Activated naive CD4-positive, alpha-beta T cell treated with anti-CD3 and anti-CD28 coated beads for 36 hours (primary cell): ENCODE measurements at regions not wholly inside any gene's neighbourhood (a gene's known extent, or its start where the extent isn't known, plus 50 kb on each side); places are given as distances from the start of the nearest gene placed in this dataset.

Source experiments
- CTCF ChIA-PET: fragments of 350-600 bp; sonication (Branson Sonifier 250); formaldehyde crosslinking; loops from one replicate; lab custom pipeline; 2021; ENCODE audit warnings: antibody characterized with exemption; lab: Charles Lee
- DNase-seq: peaks from one replicate; pipeline ENCODE4 v3.0.0-alpha.2; 2020
- H3K27ac Mint-ChIP-seq: one replicate; pipeline ENCODE4 v1.8.0; 2021; ENCODE audit warnings: mild to moderate bottlenecking, mixed read lengths
- H3K27me3 Mint-ChIP-seq: one replicate; pipeline ENCODE4 v1.8.0; 2021; ENCODE audit warnings: low read depth, mixed read lengths
- H3K36me3 Mint-ChIP-seq: one replicate; pipeline ENCODE4 v1.8.0; 2021; ENCODE audit warnings: low read depth, mixed read lengths
- H3K4me1 Mint-ChIP-seq: one replicate; pipeline ENCODE4 v1.8.0; 2021; ENCODE audit warnings: low read depth, mixed read lengths
- H3K4me3 Mint-ChIP-seq: one replicate; pipeline ENCODE4 v1.8.0; 2021; ENCODE audit warnings: mild to moderate bottlenecking, moderate library complexity, mixed read lengths
- H3K9me3 Mint-ChIP-seq: one replicate; pipeline ENCODE4 v1.8.0; 2021; ENCODE audit warnings: mixed read lengths
- intact Hi-C: fragments of 100-400 bp; cut with micrococcal nuclease; formaldehyde crosslinking; loops from one replicate; pipeline ENCODE4 v1.15.1; 2023

GRCh38 chr14:55841625-55842024 lies 261.6 kb downstream of the KTN1 start:
- Mint-ChIP-seq H3K27ac (no peak overlapping the region), H3K4me3 (no peak overlapping the region), H3K36me3 (no peaks in the 10 kb centered on the region), H3K9me3 (no peaks in the 10 kb centered on the region), H3K4me1 (no peaks in the 10 kb centered on the region), H3K27me3 (no peaks in the 10 kb centered on the region)
- DNase-seq = no peak
- CTCF ChIA-PET = no interaction called here
- intact Hi-C loops = loop anchor here (10.0 kb wide), 1 partner anchor 583 kb away; no protein-coding TSS in a partner anchor

GRCh38 chr14:55843718-55844403 lies 263.9 kb downstream of the KTN1 start:
- no peaks in the 10 kb centered on the region for H3K9me3 Mint-ChIP-seq
- no peaks in the 10 kb centered on the region for H3K36me3 Mint-ChIP-seq
- H3K27ac Mint-ChIP-seq = no peak overlapping the region
- intact Hi-C loops = loop anchor here (1.0 to 10.0 kb wide), 2 partner anchors 496 to 581 kb away; no protein-coding TSS in a partner anchor
- CTCF ChIA-PET = interaction anchor here (0.7 to 1.5 kb wide), 3 partner anchors 8 to 496 kb away, joined by 3 to 5 read pairs (median 3); no protein-coding TSS in a partner anchor
- H3K4me3 Mint-ChIP-seq = no peak overlapping the region
- H3K27me3 Mint-ChIP-seq = no peaks in the 10 kb centered on the region
- peaks cover 3% of the 10 kb centered on the region for H3K4me1 Mint-ChIP-seq
- DNase-seq = no peak

- Mint-ChIP-seq H3K9me3 (no peaks in the 10 kb centered on the region), H3K4me3 (no peak overlapping the region), H3K27ac (no peak overlapping the region), H3K4me1 (peaks cover 8% of the 10 kb centered on the region), H3K36me3 (no peaks in the 10 kb centered on the region), H3K27me3 (peaks cover 3% of the 10 kb centered on the region)
- intact Hi-C loops = loop anchor here (10.0 kb wide), 1 partner anchor 579 kb away; no protein-coding TSS in a partner anchor
- CTCF ChIA-PET = no interaction called here
- no peak for DNase-seq
These were observed 266.2 kb downstream of the KTN1 start for GRCh38 chr14:55845963-55846825.

GRCh38 chr14:55846826-55847446 lies 266.9 kb downstream of the KTN1 start:
- Mint-ChIP-seq H3K27me3 (peaks cover 3% of the 10 kb centered on the region), H3K36me3 (no peaks in the 10 kb centered on the region), H3K9me3 (no peaks in the 10 kb centered on the region), H3K4me1 (peaks cover 8% of the 10 kb centered on the region), H3K27ac (no peak overlapping the region), H3K4me3 (no peak overlapping the region)
- intact Hi-C loops = loop anchor here (10.0 kb wide), 1 partner anchor 578 kb away; no protein-coding TSS in a partner anchor
- no peak for DNase-seq
- CTCF ChIA-PET = no interaction called here

- Mint-ChIP-seq H3K27ac (no peak overlapping the region), H3K36me3 (no peaks in the 10 kb centered on the region), H3K4me3 (no peak overlapping the region), H3K27me3 (peaks cover 3% of the 10 kb centered on the region), H3K4me1 (peaks cover 8% of the 10 kb centered on the region), H3K9me3 (no peaks in the 10 kb centered on the region)
- CTCF ChIA-PET = interaction anchor here (1.1 kb wide), 1 partner anchor 116 kb away, joined by 3 read pairs; no protein-coding TSS in a partner anchor
- intact Hi-C loops = loop anchor here (10.0 kb wide), 1 partner anchor 577 kb away; no protein-coding TSS in a partner anchor
- DNase-seq = no peak
These were observed 267.8 kb downstream of the KTN1 start for GRCh38 chr14:55847766-55848165.

- H3K27me3 Mint-ChIP-seq = peaks cover 3% of the 10 kb centered on the region
- intact Hi-C loops = loop anchor here (10.0 kb wide), 1 partner anchor 576 kb away; no protein-coding TSS in a partner anchor
These were observed 269.0 kb downstream of the KTN1 start for GRCh38 chr14:55848964-55849363.

GRCh38 chr14:55849833-55850232 lies 268.4 kb upstream of the PELI2 start:
- CTCF ChIA-PET = interaction anchor here (0.5 to 1.1 kb wide), 2 partner anchors 74 to 118 kb away, joined by 3 read pairs; no protein-coding TSS in a partner anchor
- Mint-ChIP-seq H3K4me1 (peaks cover 8% of the 10 kb centered on the region), H3K9me3 (no peaks in the 10 kb centered on the region), H3K27me3 (peaks cover 3% of the 10 kb centered on the region), H3K4me3 (no peak overlapping the region), H3K36me3 (no peaks in the 10 kb centered on the region), H3K27ac (no peak overlapping the region)
- no peak for DNase-seq
- intact Hi-C loops = loop anchor here (10.0 kb wide), 1 partner anchor 575 kb away; no protein-coding TSS in a partner anchor

More at GRCh38 chr14:55848964-55849363, 269.0 kb downstream of the KTN1 start:
- Mint-ChIP-seq H3K27ac (no peak overlapping the region), H3K36me3 (no peaks in the 10 kb centered on the region), H3K4me3 (no peak overlapping the region), H3K9me3 (no peaks in the 10 kb centered on the region), H3K4me1 (peaks cover 8% of the 10 kb centered on the region)
- DNase-seq = no peak
- CTCF ChIA-PET = interaction anchor here (1.1 kb wide), 1 partner anchor 117 kb away, joined by 3 read pairs; no protein-coding TSS in a partner anchor

- no peaks in the 10 kb centered on the region for H3K36me3 Mint-ChIP-seq
- intact Hi-C loops = no loop called here
- H3K27me3 Mint-ChIP-seq = peaks cover 3% of the 10 kb centered on the region
- H3K4me3 Mint-ChIP-seq = no peak overlapping the region
- no peaks in the 10 kb centered on the region for H3K9me3 Mint-ChIP-seq
- H3K4me1 Mint-ChIP-seq = peaks cover 8% of the 10 kb centered on the region
- DNase-seq = no peak
- no peak overlapping the region for H3K27ac Mint-ChIP-seq
- CTCF ChIA-PET = interaction anchor here (1.1 kb wide), 1 partner anchor 119 kb away, joined by 3 read pairs; no protein-coding TSS in a partner anchor
These were observed 267.4 kb upstream of the PELI2 start for GRCh38 chr14:55850825-55851241.

GRCh38 chr14:55851301-55851700 lies 266.9 kb upstream of the PELI2 start:
- H3K36me3 Mint-ChIP-seq = no peaks in the 10 kb centered on the region
- intact Hi-C loops = no loop called here
- H3K4me3 Mint-ChIP-seq = no peak overlapping the region
- H3K9me3 Mint-ChIP-seq = no peaks in the 10 kb centered on the region
- H3K27me3 Mint-ChIP-seq = peaks cover 3% of the 10 kb centered on the region
- CTCF ChIA-PET = no interaction called here
- no peak overlapping the region for H3K27ac Mint-ChIP-seq
- peaks cover 8% of the 10 kb centered on the region for H3K4me1 Mint-ChIP-seq
- no peak for DNase-seq

GRCh38 chr14:55851961-55852360 lies 266.2 kb upstream of the PELI2 start:
- Mint-ChIP-seq H3K27ac (no peak overlapping the region), H3K4me3 (no peak overlapping the region)

GRCh38 chr14:55855751-55856150 lies 262.5 kb upstream of the PELI2 start:
- Mint-ChIP-seq H3K9me3 (peaks cover 9% of the 10 kb centered on the region), H3K27ac (no peak overlapping the region), H3K4me1 (no peaks in the 10 kb centered on the region), H3K36me3 (no peaks in the 10 kb centered on the region), H3K27me3 (no peaks in the 10 kb centered on the region), H3K4me3 (no peak overlapping the region)
- intact Hi-C loops = no loop called here
- CTCF ChIA-PET = no interaction called here
- DNase-seq = no peak

More at GRCh38 chr14:55851961-55852360, 266.2 kb upstream of the PELI2 start:
- CTCF ChIA-PET = interaction anchor here (0.6 kb wide), 1 partner anchor 8 kb away, joined by 3 read pairs; no protein-coding TSS in a partner anchor
- H3K9me3 Mint-ChIP-seq = no peaks in the 10 kb centered on the region
- H3K36me3 Mint-ChIP-seq = no peaks in the 10 kb centered on the region
- DNase-seq = no peak
- intact Hi-C loops = no loop called here
- H3K27me3 Mint-ChIP-seq = peaks cover 3% of the 10 kb centered on the region
- peaks cover 8% of the 10 kb centered on the region for H3K4me1 Mint-ChIP-seq
